ENCODE measurements at regions not wholly inside any gene's neighbourhood (a gene's known extent, or its start where the extent isn't known, plus 50 kb on each side); places are given as distances from the start of the nearest gene placed in this dataset.

GRCh38 chr9:88754452-88754851 lies 219.5 kb downstream of the NXNL2 start:
- ATAC-seq (ENCODE audit: low read depth) (no peak), DNase-seq (no peak)
- Histone ChIP-seq H2BK120ac (ENCODE audit: low read depth, low read length) (peak overlapping the region; percentile 19; the same call in 1 of the 2 replicates), H3K23ac (ENCODE audit: low read depth, low read length) (no peak overlapping the region), H3K9ac (ENCODE audit: low read depth, low read length) (no peak overlapping the region), H3K4me1 (ENCODE audit: control insufficient read depth, insufficient read depth, low read length) (peaks cover 13% of the 10 kb centered on the region), H4K8ac (ENCODE audit: low read depth in 2 of 2, low read length in 2 of 2) (no peak overlapping the region), H4K20me1 (ENCODE audit: insufficient read depth, low read length) (no peaks in the 10 kb centered on the region), H3K56ac (ENCODE audit: extremely low read depth, insufficient read depth, low read length) (no peak overlapping the region), H3K27me3 (ENCODE audit: control insufficient read depth, insufficient read depth, low read length) (no peaks in the 10 kb centered on the region), H2AK9ac (replicated peaks; ENCODE audit: low read depth, low read length, poor library complexity) (no peak overlapping the region), H2AK5ac (ENCODE audit: low read depth, low read length) (peak overlapping the region; percentile 52; the same call in 1 of the 2 replicates), H3K9me1 (ENCODE audit: insufficient read depth, low read length) (peaks cover 6% of the 10 kb centered on the region; the same call in 1 of the 2 replicates), H4K5ac (ENCODE audit: low read depth, low read length) (no peak overlapping the region), H4K91ac (ENCODE audit: insufficient read depth, low read depth, low read length) (no peak overlapping the region), H3K4ac (ENCODE audit: low read depth, low read length) (no peak overlapping the region; the same call in 1 of the 2 replicates), H2BK15ac (ENCODE audit: low read depth, low read length) (peak overlapping the region; percentile 10; the same call in 1 of the 3 replicates), H2BK20ac (ENCODE audit: low read depth, low read length) (no peak overlapping the region), H3K18ac (ENCODE audit: low read depth, low read length) (no peak overlapping the region), H3K27ac (ENCODE audit: insufficient read depth, low read length) (no peak overlapping the region), H3K9me3 (ENCODE audit: control insufficient read depth, insufficient read depth, low read length) (no peaks in the 10 kb centered on the region), H3K14ac (replicated peaks; ENCODE audit: low read depth, low read length) (no peak overlapping the region), H3K36me3 (ENCODE audit: control insufficient read depth, insufficient read depth, low read length) (no peaks in the 10 kb centered on the region), H2BK5ac (ENCODE audit: low read depth, low read length, poor library complexity, severe bottlenecking) (no peak overlapping the region), H3K4me3 (ENCODE audit: insufficient read depth, low read depth, low read length) (no peak overlapping the region), H3K4me2 (ENCODE audit: low read depth, low read length) (no peak overlapping the region), H2AFZ (replicated peaks; ENCODE audit: low read length, poor library complexity) (no peak overlapping the region), H3K79me1 (ENCODE audit: low read depth in 1 of 2, low read length in 2 of 2) (no peaks in the 10 kb centered on the region)
- WGBS, 2 experiments (ENCODE audit: extremely low coverage in 2 of 2, insufficient read length in 1 of 2): 87% methylated on average over 7 of the region's 13 CpGs; no CpG with 5 or more reads in 1 of the 2 experiments
- TF ChIP-seq SMC3 (IDR thresholded peaks at IDR 0.05; ENCODE audit: low read depth, low read length) (no peak), RAD21 (IDR thresholded peaks at IDR 0.05; ENCODE audit: low read length) (no peak), NFE2L2 (IDR thresholded peaks at IDR 0.05; ENCODE audit: low read depth, low read length) (no peak), USF2 (IDR thresholded peaks at IDR 0.05; ENCODE audit: low read depth, low read length) (no peak), CTCF (conservative IDR thresholded peaks at IDR 0.05; ENCODE audit: low read depth, low read length) (no peak), MAZ (IDR thresholded peaks at IDR 0.05; ENCODE audit: borderline replicate concordance, low read depth, low read length) (no peak), MXI1 (IDR thresholded peaks at IDR 0.05; ENCODE audit: borderline replicate concordance, low read depth, low read length) (no peak), CEBPB (IDR thresholded peaks at IDR 0.05; ENCODE audit: low read depth, low read length) (no peak), ELK1 (IDR thresholded peaks at IDR 0.05; ENCODE audit: borderline replicate concordance, low read depth, low read length) (no peak), RCOR1 (IDR thresholded peaks at IDR 0.05; ENCODE audit: insufficient replicate concordance, low read length) (no peak), CHD1 (IDR thresholded peaks at IDR 0.05; ENCODE audit: low read depth, low read length) (no peak), BHLHE40 (IDR thresholded peaks at IDR 0.05; ENCODE audit: low read depth, low read length) (no peak), FOS (IDR thresholded peaks at IDR 0.05; ENCODE audit: low read depth, low read length) (no peak), POLR2A (IDR thresholded peaks at IDR 0.05; ENCODE audit: low read depth, low read length) (no peak), MAFK (IDR thresholded peaks at IDR 0.05; ENCODE audit: low read depth, low read length) (no peak)
- CTCF ChIA-PET: interaction anchor here (0.6 kb wide), 2 partner anchors 13 to 99 kb away, joined by 3 to 5 read pairs; no protein-coding TSS in a partner anchor
- intact Hi-C loops (cut with micrococcal nuclease): no loop called here
- dilution Hi-C loops (cut with HindIII; ENCODE audit: low sequenced_read_pairs, unreplicated experiment): no loop called here
- in situ Hi-C loops (cut with MboI; ENCODE audit: low sequenced_read_pairs): no loop called here
- no TSS peak for BruUV-seq (replicated peaks)
- POLR2A ChIA-PET (ENCODE audit: unreplicated experiment): no interaction called here

All from IMR-90 (cell line).